CD14-positive monocyte (primary cell): ENCODE measurements at regions not wholly inside any gene's neighbourhood (a gene's known extent, or its start where the extent isn't known, plus 50 kb on each side); places are given as distances from the start of the nearest gene placed in this dataset.
A peak's percentile ranks its signal among the peaks of the same experiment; 100 is the strongest.

Experiments
- DNase-seq, 3 donors: peaks; one replicate each; pipeline ENCODE4 v3.0.0-alpha.2; 2011 to 2022
- H2AFZ ChIP-seq: 2 replicates; pipeline ENCODE4 v1.6.0; 2012; ENCODE audit warnings: mild to moderate bottlenecking, low read depth, low read length, inconsistent platforms; ENCODE audit not compliant: insufficient read depth, poor library complexity, severe bottlenecking
- H3K27ac ChIP-seq, 2 donors: 1 replicate in 1 of 2; 2 replicates in 1 of 2; pipeline ENCODE4 v1.5.1; 2012 to 2013; ENCODE audit warnings: low read length in 2 of 2, control low read depth in 1 of 2, inconsistent platforms in 1 of 2, low read depth in 1 of 2, mild to moderate bottlenecking in 1 of 2
- H3K27me3 ChIP-seq, 2 donors: one replicate each; pipeline versions ENCODE4 v1.6.0 to v1.6.1; 2011 to 2013; ENCODE audit warnings: low read length in 2 of 2; ENCODE audit not compliant: control insufficient read depth in 2 of 2, insufficient read depth in 2 of 2
- H3K36me3 ChIP-seq, 2 donors: replicated peaks in 1 of 2; 1 replicate in 1 of 2; 2 replicates in 1 of 2; pipeline versions ENCODE4 v1.5.1 to v1.6.1; 2012 to 2013; ENCODE audit warnings: low read length in 2 of 2, control low read depth in 1 of 2, inconsistent platforms in 1 of 2, mild to moderate bottlenecking in 1 of 2; ENCODE audit not compliant: insufficient read depth in 2 of 2, control insufficient read depth in 1 of 2
- H3K4me1 ChIP-seq, 2 donors: 1 replicate in 1 of 2; 2 replicates in 1 of 2; pipeline versions ENCODE4 v1.5.1 to v1.6.1; 2012 to 2013; ENCODE audit warnings: low read length in 2 of 2, control low read depth in 1 of 2, inconsistent platforms in 1 of 2, mild to moderate bottlenecking in 1 of 2, moderate library complexity in 1 of 2; ENCODE audit not compliant: insufficient read depth in 2 of 2, control insufficient read depth in 1 of 2
- H3K4me2 ChIP-seq: replicated peaks from 2 replicates; pipeline ENCODE3; 2012; ENCODE audit warnings: low read length, moderate library complexity, mild to moderate bottlenecking; ENCODE audit not compliant: poor library complexity, severe bottlenecking; ENCODE audit errors: extremely low read depth
- H3K4me3 ChIP-seq, 3 experiments: fragments of 200-600 bp in 1 of 3; sonication (generic) in 1 of 3; replicated peaks in 1 of 3; 1 replicate in 2 of 3; 2 replicates in 1 of 3; pipeline ENCODE4 v1.5.1; 2011 to 2013; ENCODE audit warnings: low read length in 3 of 3, mild to moderate bottlenecking in 3 of 3, control low read depth in 2 of 3, low read depth in 2 of 3, inconsistent platforms in 1 of 3, moderate library complexity in 1 of 3
- H3K79me2 ChIP-seq: 2 replicates; pipeline ENCODE4 v1.6.0; 2012; ENCODE audit warnings: mild to moderate bottlenecking, control low read depth, inconsistent platforms, low read length, moderate library complexity; ENCODE audit not compliant: insufficient read depth
- H3K9ac ChIP-seq: 2 replicates; pipeline ENCODE4 v1.6.0; 2017; ENCODE audit warnings: low read length, mild to moderate bottlenecking; ENCODE audit not compliant: insufficient read depth, poor library complexity, severe bottlenecking
- H3K9me3 ChIP-seq, 2 donors: replicated peaks in 1 of 2; 1 replicate in 1 of 2; 2 replicates in 1 of 2; pipeline versions ENCODE4 v1.5.1 to v1.6.1; 2012 to 2013; ENCODE audit warnings: low read length in 2 of 2, control low read depth in 1 of 2; ENCODE audit not compliant: control insufficient read depth in 1 of 2, insufficient read depth in 1 of 2
- H4K20me1 ChIP-seq: 2 replicates; pipeline ENCODE4 v1.6.0; 2012; ENCODE audit warnings: mild to moderate bottlenecking, low read length, control low read depth, moderate library complexity; ENCODE audit not compliant: insufficient read depth
- H3K27ac Mint-ChIP-seq, 7 donors: one replicate each; pipeline ENCODE4 v1.8.0; 2020; ENCODE audit warnings: mild to moderate bottlenecking in 7 of 7, mixed read lengths in 7 of 7, moderate library complexity in 6 of 7, inconsistent platforms in 2 of 7
- H3K27me3 Mint-ChIP-seq, 3 donors: one replicate each; pipeline ENCODE4 v1.8.0; 2021 to 2022; ENCODE audit warnings: low read depth in 3 of 3, mild to moderate bottlenecking in 3 of 3, mixed read lengths in 3 of 3, moderate library complexity in 3 of 3, inconsistent platforms in 1 of 3
- H3K36me3 Mint-ChIP-seq, 2 donors: one replicate each; pipeline ENCODE4 v1.8.0; 2020; ENCODE audit warnings: mixed read lengths in 2 of 2, inconsistent platforms in 1 of 2, mild to moderate bottlenecking in 1 of 2
- H3K4me1 Mint-ChIP-seq: one replicate; pipeline ENCODE4 v1.8.0; 2020; ENCODE audit warnings: mild to moderate bottlenecking, mixed read lengths
- H3K4me3 Mint-ChIP-seq, 2 donors: one replicate each; pipeline ENCODE4 v1.8.0; 2020; ENCODE audit warnings: mild to moderate bottlenecking in 2 of 2, mixed read lengths in 2 of 2, moderate library complexity in 1 of 2
- H3K9me3 Mint-ChIP-seq, 7 donors: one replicate each; pipeline ENCODE4 v1.8.0; 2020 to 2022; ENCODE audit warnings: mixed read lengths in 7 of 7, mild to moderate bottlenecking in 6 of 7, moderate library complexity in 6 of 7, inconsistent platforms in 2 of 7
- CTCF ChIP-seq: fragments of 200-600 bp; IDR thresholded peaks from one replicate; pipeline ENCODE4 v1.8.0; 2022; ENCODE audit warnings: antibody characterized with exemption, mild to moderate bottlenecking
- WGBS: methylation state at CpG from one replicate; pipeline ENCODE4 v1.1.5; 2013; ENCODE audit warnings: missing lambda C conversion rate; ENCODE audit not compliant: insufficient coverage; 5-methylcytosine and 5-hydroxymethylcytosine counted together
- intact Hi-C, 2 donors: fragments of 100-400 bp; cut with micrococcal nuclease; formaldehyde crosslinking; loops; one replicate each; pipeline versions ENCODE4 v1.15.0 to v1.15.1; 2023

- H3K4me1 Mint-ChIP-seq: peaks cover 19% of the 10 kb centered on the region
- H3K9me3 ChIP-seq: peaks cover 7 to 8% of the 10 kb centered on the region in 2 donors
- no peaks in the 10 kb centered on the region for H3K36me3 ChIP-seq
- peaks cover 26 to 35% (median 28%) of the 10 kb centered on the region in 3 donors for H3K27me3 Mint-ChIP-seq
- WGBS: 70% methylated on average over 2 of the region's 3 CpGs
- no peaks in the 10 kb centered on the region for H3K36me3 Mint-ChIP-seq
- peaks cover 9 to 17% of the 10 kb centered on the region in 2 donors for H3K4me1 ChIP-seq
- peaks cover 7 to 24% (median 16%) of the 10 kb centered on the region in 7 donors for H3K9me3 Mint-ChIP-seq
- no peak overlapping the region for H3K4me3 Mint-ChIP-seq
- H3K4me2 ChIP-seq: no peak overlapping the region
- TF ChIP-seq CTCF: no peak
- DNase-seq: peak in 2 of 3 donors; percentile 7 to 31
- H3K9ac ChIP-seq: no peak overlapping the region
- no peak overlapping the region for H3K27ac ChIP-seq
- intact Hi-C loops: loop anchor here (2.0 to 5.0 kb wide), 3 partner anchors 33 to 50 kb away; partner anchors contain the start of gene PCBP3 (in 1 of the 2)
- H4K20me1 ChIP-seq: no peaks in the 10 kb centered on the region
- H3K4me3 ChIP-seq: no peak overlapping the region
- peaks cover 14 to 34% of the 10 kb centered on the region in 2 donors for H3K27me3 ChIP-seq
- no peaks in the 10 kb centered on the region for H3K79me2 ChIP-seq
- no peak overlapping the region for H3K27ac Mint-ChIP-seq
- H2AFZ ChIP-seq: no peak overlapping the region
Observed at GRCh38 chr21:45592208-45592619, 50.0 kb upstream of the SLC19A1 start.

GRCh38 chr21:45592626-45593134 lies 50.4 kb upstream of the SLC19A1 start:
- no peak overlapping the region for H3K27ac ChIP-seq

More at GRCh38 chr21:45592626-45593134, 50.4 kb upstream of the SLC19A1 start:
- peaks cover 4 to 5% of the 10 kb centered on the region in 2 donors for H3K9me3 ChIP-seq
- no peak overlapping the region for H3K4me3 Mint-ChIP-seq
- H3K27me3 ChIP-seq: peaks cover 14 to 31% of the 10 kb centered on the region in 2 donors
- peaks cover 25 to 35% (median 26%) of the 10 kb centered on the region in 3 donors for H3K27me3 Mint-ChIP-seq
- H3K79me2 ChIP-seq: no peaks in the 10 kb centered on the region
- peaks cover 19% of the 10 kb centered on the region for H3K4me1 Mint-ChIP-seq
- H3K4me3 ChIP-seq: no peak overlapping the region
- no peaks in the 10 kb centered on the region for H4K20me1 ChIP-seq
- intact Hi-C loops: loop anchor here (2.0 to 5.0 kb wide), 3 partner anchors 34 to 50 kb away; partner anchors contain the start of gene PCBP3 (in 1 of the 2)
- H3K4me1 ChIP-seq: peaks cover 9 to 17% of the 10 kb centered on the region in 2 donors
- no peaks in the 10 kb centered on the region for H3K36me3 Mint-ChIP-seq
- no peak for DNase-seq
- no peak for TF ChIP-seq CTCF
- no peak overlapping the region for H3K9ac ChIP-seq
- H3K36me3 ChIP-seq: no peaks in the 10 kb centered on the region
- 90% methylated on average over 9 of the region's 14 CpGs for WGBS
- H3K27ac Mint-ChIP-seq: no peak overlapping the region
- peaks cover 6 to 21% (median 13%) of the 10 kb centered on the region in 7 donors for H3K9me3 Mint-ChIP-seq
- no peak overlapping the region for H2AFZ ChIP-seq
- H3K4me2 ChIP-seq: no peak overlapping the region
